ENCODE measurements at regions not wholly inside any gene's neighbourhood (a gene's known extent, or its start where the extent isn't known, plus 50 kb on each side); places are given as distances from the start of the nearest gene placed in this dataset.
A peak's percentile ranks its signal among the peaks of the same experiment; 100 is the strongest.

GRCh38 chr16:85162478-85163277, 50.4 kb upstream of the CIBAR2 start:
- no peaks in the 10 kb centered on the region for H3K27me3 ChIP-seq (ENCODE audit: control insufficient read depth, insufficient read depth, low read length)
- H3K9me3 ChIP-seq (ENCODE audit: control insufficient read depth, insufficient read depth, low read length) = no peaks in the 10 kb centered on the region
- no peak overlapping the region for H3K4me3 ChIP-seq (ENCODE audit: low read depth, low read length)
- H3K27ac ChIP-seq (ENCODE audit: low read depth, low read length) = no peak overlapping the region
- H3K36me3 ChIP-seq (ENCODE audit: control insufficient read depth, insufficient read depth, low read length) = no peaks in the 10 kb centered on the region
- no peak for DNase-seq (ENCODE audit: low read depth in 4 of 6, low spot score in 6 of 6)
- peaks cover 55% of the 10 kb centered on the region for H3K4me1 ChIP-seq (ENCODE audit: control insufficient read depth, insufficient read depth, low read length)
- 69% methylated on average over 30 of the region's 36 CpGs for WGBS (ENCODE audit: insufficient coverage)

DNA sequence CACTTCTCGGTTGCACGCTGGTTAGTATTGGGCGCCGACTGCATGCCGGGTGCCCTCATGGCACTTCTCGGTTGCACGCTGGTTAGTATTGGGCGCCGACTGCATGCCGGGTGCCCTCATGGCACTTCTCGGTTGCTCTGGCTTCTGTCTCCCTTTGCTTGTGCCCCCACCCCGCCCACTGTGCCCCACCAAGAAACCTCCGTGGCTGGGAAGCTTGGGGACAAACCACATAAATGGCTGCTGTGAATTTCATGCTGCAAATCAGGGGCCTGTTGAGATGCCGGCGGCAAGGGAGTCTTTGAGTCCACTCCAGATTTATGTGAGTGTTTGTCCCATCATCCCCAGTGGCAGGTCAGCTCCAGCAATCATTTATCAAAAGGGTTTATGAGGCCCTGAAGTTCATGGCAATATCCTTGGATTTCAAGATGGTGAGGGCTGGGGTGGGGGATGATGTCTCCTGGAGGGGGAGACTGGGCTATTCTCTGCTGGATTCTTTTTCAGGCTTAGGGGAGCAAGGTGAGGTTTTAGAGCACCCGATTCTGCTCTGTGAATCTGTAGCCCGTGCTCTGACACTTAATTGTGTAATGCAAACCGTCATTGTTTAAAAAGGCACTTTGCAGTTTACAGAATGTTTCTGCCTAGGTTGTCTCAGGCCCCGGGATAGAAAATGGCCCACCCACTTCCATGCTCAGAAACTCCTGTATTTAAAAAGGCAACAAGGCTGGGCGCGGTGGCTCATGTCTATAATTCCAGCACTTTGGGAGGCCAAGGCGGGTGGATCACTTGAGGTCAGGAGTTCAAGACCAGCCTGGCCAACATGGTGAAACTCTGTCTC, 51.2 kb upstream of the CIBAR2 start:
- DNase-seq (ENCODE audit: low read depth in 4 of 6, low spot score in 6 of 6) = no peak
- Histone ChIP-seq H3K4me3 (ENCODE audit: low read depth, low read length) (no peak overlapping the region), H3K36me3 (ENCODE audit: control insufficient read depth, insufficient read depth, low read length) (no peaks in the 10 kb centered on the region), H3K9me3 (ENCODE audit: control insufficient read depth, insufficient read depth, low read length) (no peaks in the 10 kb centered on the region), H3K27me3 (ENCODE audit: control insufficient read depth, insufficient read depth, low read length) (peaks cover under 1% of the 10 kb centered on the region), H3K4me1 (ENCODE audit: control insufficient read depth, insufficient read depth, low read length) (peaks cover 58% of the 10 kb centered on the region), H3K27ac (ENCODE audit: low read depth, low read length) (no peak overlapping the region)
- WGBS (ENCODE audit: insufficient coverage) = 83% methylated on average over 20 of the region's 22 CpGs

DNA sequence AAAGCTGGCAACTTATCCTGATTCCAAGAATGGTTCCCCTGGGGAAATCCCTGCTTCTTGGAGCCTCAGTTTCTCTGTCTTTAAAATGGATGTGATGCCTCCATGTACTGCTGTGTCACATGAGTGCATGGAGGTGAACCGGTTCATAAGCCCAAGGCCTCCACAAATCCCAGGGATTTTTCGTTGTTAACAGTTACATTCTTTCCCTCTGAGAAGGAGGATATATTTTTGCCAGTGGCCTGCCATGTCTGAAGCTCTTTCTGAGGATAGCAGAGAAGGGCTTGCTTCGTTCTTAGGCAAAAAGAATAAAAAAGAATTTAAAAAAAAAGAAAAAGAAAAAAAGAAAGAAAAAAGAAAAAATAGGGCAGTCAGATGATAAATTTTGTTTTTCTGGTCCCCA, 52.2 kb upstream of the CIBAR2 start:
- Histone ChIP-seq H3K36me3 (ENCODE audit: control insufficient read depth, insufficient read depth, low read length) (no peaks in the 10 kb centered on the region), H3K4me1 (ENCODE audit: control insufficient read depth, insufficient read depth, low read length) (peaks cover 58% of the 10 kb centered on the region), H3K4me3 (ENCODE audit: low read depth, low read length) (no peak overlapping the region), H3K9me3 (ENCODE audit: control insufficient read depth, insufficient read depth, low read length) (no peaks in the 10 kb centered on the region), H3K27ac (ENCODE audit: low read depth, low read length) (no peak overlapping the region), H3K27me3 (ENCODE audit: control insufficient read depth, insufficient read depth, low read length) (peaks cover 3% of the 10 kb centered on the region)
- no peak for DNase-seq (ENCODE audit: low read depth in 4 of 6, low spot score in 6 of 6)
- 85% methylated on average over 3 of the region's 3 CpGs for WGBS (ENCODE audit: insufficient coverage)

- no peaks in the 10 kb centered on the region for H3K36me3 ChIP-seq (ENCODE audit: control insufficient read depth, insufficient read depth, low read length)
- H3K9me3 ChIP-seq (ENCODE audit: control insufficient read depth, insufficient read depth, low read length) = no peaks in the 10 kb centered on the region
- no peak overlapping the region for H3K27ac ChIP-seq (ENCODE audit: low read depth, low read length)
- no peak for DNase-seq (ENCODE audit: low read depth in 4 of 6, low spot score in 6 of 6)
- H3K27me3 ChIP-seq (ENCODE audit: control insufficient read depth, insufficient read depth, low read length) = peaks cover 3% of the 10 kb centered on the region
- 60% methylated on average over 9 of the region's 12 CpGs for WGBS (ENCODE audit: insufficient coverage)
- H3K4me1 ChIP-seq (ENCODE audit: control insufficient read depth, insufficient read depth, low read length) = peaks cover 58% of the 10 kb centered on the region
- H3K4me3 ChIP-seq (ENCODE audit: low read depth, low read length) = no peak overlapping the region
Observed at GRCh38 chr16:85164838-85165516, 52.7 kb upstream of the CIBAR2 start.

GRCh38 chr16:85165781-85166180, 53.5 kb upstream of the CIBAR2 start:
- WGBS (ENCODE audit: insufficient coverage) = no CpG with 5 or more reads among the region's 7 CpGs
- no peak overlapping the region for H3K4me3 ChIP-seq (ENCODE audit: low read depth, low read length)
- DNase-seq (ENCODE audit: low read depth in 4 of 6, low spot score in 6 of 6) = no peak
- no peaks in the 10 kb centered on the region for H3K9me3 ChIP-seq (ENCODE audit: control insufficient read depth, insufficient read depth, low read length)
- H3K27me3 ChIP-seq (ENCODE audit: control insufficient read depth, insufficient read depth, low read length) = peaks cover 9% of the 10 kb centered on the region
- peaks cover 3% of the 10 kb centered on the region for H3K36me3 ChIP-seq (ENCODE audit: control insufficient read depth, insufficient read depth, low read length)
- H3K27ac ChIP-seq (ENCODE audit: low read depth, low read length) = no peak overlapping the region
- H3K4me1 ChIP-seq (ENCODE audit: control insufficient read depth, insufficient read depth, low read length) = peaks cover 59% of the 10 kb centered on the region

DNA sequence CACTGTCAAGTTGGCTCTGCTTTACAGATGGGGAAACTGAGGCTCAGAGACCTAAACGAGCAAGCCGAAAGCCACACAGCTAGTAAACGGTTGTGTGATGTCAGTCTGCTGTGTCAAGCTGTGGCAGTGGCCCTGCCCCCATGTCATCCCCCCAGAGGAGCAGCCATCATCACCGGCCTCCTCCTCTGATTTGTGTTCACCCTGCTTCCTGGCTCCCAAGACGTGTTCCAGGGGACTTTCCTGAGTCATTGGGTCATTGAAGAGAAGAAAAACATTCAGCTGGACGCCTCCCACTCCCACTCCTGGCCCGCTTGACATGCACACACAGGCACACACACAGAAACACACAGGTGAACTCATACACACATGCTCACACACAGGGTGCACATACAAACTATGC, 54.0 kb upstream of the CIBAR2 start:
- no peak overlapping the region for H3K27ac ChIP-seq (ENCODE audit: low read depth, low read length)
- no peaks in the 10 kb centered on the region for H3K9me3 ChIP-seq (ENCODE audit: control insufficient read depth, insufficient read depth, low read length)
- no peak for DNase-seq (ENCODE audit: low read depth in 4 of 6, low spot score in 6 of 6)
- H3K36me3 ChIP-seq (ENCODE audit: control insufficient read depth, insufficient read depth, low read length) = peaks cover 8% of the 10 kb centered on the region
- H3K4me3 ChIP-seq (ENCODE audit: low read depth, low read length) = no peak overlapping the region
- 83% methylated on average over 5 of the region's 7 CpGs for WGBS (ENCODE audit: insufficient coverage)
- peaks cover 14% of the 10 kb centered on the region for H3K27me3 ChIP-seq (ENCODE audit: control insufficient read depth, insufficient read depth, low read length)
- H3K4me1 ChIP-seq (ENCODE audit: control insufficient read depth, insufficient read depth, low read length) = peaks cover 59% of the 10 kb centered on the region

GRCh38 chr16:85166699-85167588, 54.7 kb upstream of the CIBAR2 start:
- H3K4me1 ChIP-seq (ENCODE audit: control insufficient read depth, insufficient read depth, low read length) = peaks cover 66% of the 10 kb centered on the region
- no peak overlapping the region for H3K27ac ChIP-seq (ENCODE audit: low read depth, low read length)
- no peak overlapping the region for H3K4me3 ChIP-seq (ENCODE audit: low read depth, low read length)
- H3K27me3 ChIP-seq (ENCODE audit: control insufficient read depth, insufficient read depth, low read length) = peaks cover 20% of the 10 kb centered on the region
- H3K36me3 ChIP-seq (ENCODE audit: control insufficient read depth, insufficient read depth, low read length) = peaks cover 12% of the 10 kb centered on the region
- WGBS (ENCODE audit: insufficient coverage) = 82% methylated on average over 22 of the region's 22 CpGs
- H3K9me3 ChIP-seq (ENCODE audit: control insufficient read depth, insufficient read depth, low read length) = no peaks in the 10 kb centered on the region
- no peak for DNase-seq (ENCODE audit: low read depth in 4 of 6, low spot score in 6 of 6)

- 76% methylated on average over 14 of the region's 22 CpGs for WGBS (ENCODE audit: insufficient coverage)
- DNase-seq (ENCODE audit: low read depth in 4 of 6, low spot score in 6 of 6) = no peak
Observed at GRCh38 chr16:85167589-85168537, 55.6 kb upstream of the CIBAR2 start.

More at GRCh38 chr16:85167589-85168537, 55.6 kb upstream of the CIBAR2 start:
- no peaks in the 10 kb centered on the region for H3K9me3 ChIP-seq (ENCODE audit: control insufficient read depth, insufficient read depth, low read length)
- no peak overlapping the region for H3K27ac ChIP-seq (ENCODE audit: low read depth, low read length)
- H3K36me3 ChIP-seq (ENCODE audit: control insufficient read depth, insufficient read depth, low read length) = peaks cover 12% of the 10 kb centered on the region
- peaks cover 20% of the 10 kb centered on the region for H3K27me3 ChIP-seq (ENCODE audit: control insufficient read depth, insufficient read depth, low read length)
- H3K4me3 ChIP-seq (ENCODE audit: low read depth, low read length) = peak overlapping the region; percentile 45
- H3K4me1 ChIP-seq (ENCODE audit: control insufficient read depth, insufficient read depth, low read length) = peaks cover 69% of the 10 kb centered on the region

All from spinal cord (tissue), 9 donors.